GM12878 (cell line): ENCODE measurements at regions not wholly inside any gene's neighbourhood (a gene's known extent, or its start where the extent isn't known, plus 50 kb on each side); places are given as distances from the start of the nearest gene placed in this dataset.

Source experiments
- ATAC-seq: fragments of 200-7000 bp; cut with Tn5 transposase; 3 replicates; pipeline ENCODE4 v1.9.1; 2020; ENCODE audit warnings: mild to moderate bottlenecking, moderate library complexity
- BruUV-seq: library from RNA; stranded (reverse); fragments of 400-500 nt; replicated peaks from 2 replicates; lab custom pipeline; 2021; lab: Mats Ljungman, UMichigan
- CTCF ChIA-PET: fragments of 300-600 bp; sonication (Branson Sonifier 250); formaldehyde crosslinking; extraction: SDS; loops from one replicate; lab custom pipeline; 2021; ENCODE audit warnings: inconsistent platforms; lab: Yijun Ruan, JAX
- POLR2A ChIA-PET: fragments of 350-600 bp; formaldehyde crosslinking; extraction: SDS; loops from one replicate; lab custom pipeline; 2021; ENCODE audit warnings: inconsistent platforms; lab: Charles Lee
- RAD21 ChIA-PET: fragments of 300-600 bp; sonication (Branson Sonifier 250); formaldehyde crosslinking; loops from one replicate; lab custom pipeline; 2023; ENCODE audit warnings: antibody characterized with exemption; ENCODE audit not compliant: unreplicated experiment; lab: Charles Lee
- SMC1A ChIA-PET: fragments of 300-600 bp; sonication (Branson Sonifier 250); formaldehyde crosslinking; loops from one replicate; lab custom pipeline; 2023; ENCODE audit not compliant: unreplicated experiment, uncharacterized antibody; lab: Charles Lee
- DNase-seq: peaks from one replicate; pipeline ENCODE4 v3.0.0-alpha.2; 2011; ENCODE audit warnings: low read depth, low spot score
- FAIRE-seq: peaks from 3 replicates; lab custom pipeline; 2011; peaks lifted over from hg19 to GRCh38; lab: Jason Lieb, UNC
- H2AFZ ChIP-seq: 2 replicates; pipeline ENCODE4 v1.6.0; 2011; ENCODE audit warnings: low read depth, low read length, control low read depth; ENCODE audit not compliant: control insufficient read depth
- H3K27ac ChIP-seq: 2 replicates; pipeline ENCODE4 v1.5.1; 2011; ENCODE audit warnings: control low read depth; ENCODE audit not compliant: control insufficient read depth, insufficient read depth
- H3K27me3 ChIP-seq, 2 experiments: replicated peaks in 1 of 2; 2 replicates each; pipeline versions ENCODE4 v1.6.0 to v1.6.1; 2011; ENCODE audit warnings: low read length in 1 of 2; ENCODE audit not compliant: control insufficient read depth in 2 of 2, insufficient read depth in 2 of 2
- H3K36me3 ChIP-seq, 2 experiments: 2 replicates each; pipeline ENCODE4 v1.5.1; 2011; ENCODE audit warnings: low read length in 1 of 2; ENCODE audit not compliant: control insufficient read depth in 2 of 2, insufficient read depth in 2 of 2
- H3K4me1 ChIP-seq: 2 replicates; pipeline ENCODE4 v1.6.1; 2011; ENCODE audit warnings: mild to moderate bottlenecking, low read length, moderate library complexity, mixed read lengths; ENCODE audit not compliant: control insufficient read depth, insufficient read depth
- H3K4me2 ChIP-seq: 2 replicates; pipeline ENCODE4 v1.6.0; 2011; ENCODE audit warnings: control low read depth; ENCODE audit not compliant: control insufficient read depth, insufficient read depth
- H3K4me3 ChIP-seq: fragments of 200-600 bp; sonication (generic); 2 replicates; pipeline ENCODE4 v1.5.1; 2016
- H3K79me2 ChIP-seq: 2 replicates; pipeline ENCODE4 v1.6.0; 2011; ENCODE audit warnings: low read length; ENCODE audit not compliant: control insufficient read depth, insufficient read depth
- H3K9ac ChIP-seq: 2 replicates; pipeline ENCODE4 v1.8.0; 2011; ENCODE audit warnings: low read length, control low read depth, mixed read lengths; ENCODE audit not compliant: control insufficient read depth, insufficient read depth
- H3K9me3 ChIP-seq: replicated peaks from 3 replicates; pipeline ENCODE4 v1.5.1; 2011; ENCODE audit warnings: mild to moderate bottlenecking, low read length; ENCODE audit not compliant: control insufficient read depth, insufficient read depth
- H4K20me1 ChIP-seq: 2 replicates; pipeline ENCODE4 v1.6.0; 2011; ENCODE audit not compliant: control insufficient read depth, insufficient read depth
- ATF2 ChIP-seq: IDR thresholded peaks from 2 replicates; pipeline ENCODE4 v1.6.1; 2012; ENCODE audit warnings: low read length, inconsistent platforms
- CHD4 ChIP-seq: fragments of 200-600 bp; sonication (generic); IDR thresholded peaks from 2 replicates; pipeline ENCODE4 v1.6.1; 2016; ENCODE audit warnings: mild to moderate bottlenecking
- EZH2 ChIP-seq: IDR thresholded peaks from 2 replicates; pipeline ENCODE4 v1.6.1; 2012; ENCODE audit warnings: low read depth, mild to moderate bottlenecking, control low read depth, inconsistent platforms, low read length, borderline replicate concordance; ENCODE audit not compliant: control insufficient read depth
- FOXM1 ChIP-seq: IDR thresholded peaks from 2 replicates; pipeline ENCODE4 v1.6.1; 2012; ENCODE audit warnings: low read depth, mild to moderate bottlenecking, inconsistent platforms, low read length, moderate library complexity
- IRF4 ChIP-seq: IDR thresholded peaks from 2 replicates; pipeline ENCODE4 v1.6.1; 2011; ENCODE audit warnings: low read depth, low read length
- KDM1A ChIP-seq: fragments of 200-600 bp; sonication (generic); IDR thresholded peaks from 2 replicates; pipeline ENCODE4 v1.6.1; 2016; ENCODE audit warnings: borderline replicate concordance
- MAX ChIP-seq: IDR thresholded peaks from 2 replicates; pipeline ENCODE4 v1.6.1; 2012; ENCODE audit warnings: low read depth, low read length, improper control_type of control experiment
- YBX1 ChIP-seq: fragments of 450-650 bp; IDR thresholded peaks from 2 replicates; pipeline ENCODE4 v1.6.1; 2016; ENCODE audit warnings: antibody characterized with exemption
- ZNF592 ChIP-seq: fragments of 450-650 bp; IDR thresholded peaks from 2 replicates; pipeline ENCODE4 v1.6.1; 2017; ENCODE audit warnings: mild to moderate bottlenecking, moderate library complexity
- ZNF687 ChIP-seq: fragments of 450-650 bp; IDR thresholded peaks from 2 replicates; pipeline ENCODE4 v1.6.1; 2017; ENCODE audit warnings: mild to moderate bottlenecking, moderate library complexity
- WGBS: methylation state at CpG from one replicate; pipeline ENCODE4 v1.1.6; 2016; ENCODE audit warnings: low lambda C conversion rate; ENCODE audit not compliant: insufficient replicate concordance, insufficient coverage; ENCODE audit errors: missing lambda C conversion rate; 5-methylcytosine and 5-hydroxymethylcytosine counted together
- in situ Hi-C: fragments of 300-500 bp; cut with MboI; formaldehyde crosslinking; loops from 9 replicates; pipeline ENCODE4 v1.14.3; 2018; ENCODE audit warnings: mixed read lengths
- intact Hi-C: fragments of 100-400 bp; cut with micrococcal nuclease; formaldehyde crosslinking; loops from one replicate; pipeline ENCODE4 v1.14.2; 2022; ENCODE audit not compliant: unreplicated experiment

GRCh38 chr1:189185097-189185496 lies 1292.6 kb downstream of the BRINP3 start (continued):
- no peak for TF ChIP-seq ZNF592
- TF ChIP-seq, all 136 proteins: peak for 0

- ATAC-seq (no peak), FAIRE-seq (no peak), DNase-seq (no peak)
- Histone ChIP-seq H3K9me3 (no peaks in the 10 kb centered on the region), H3K27me3 (no peaks in the 10 kb centered on the region), H2AFZ (no peak overlapping the region), H3K36me3 (no peaks in the 10 kb centered on the region), H3K79me2 (no peaks in the 10 kb centered on the region), H3K27ac (no peak overlapping the region), H3K4me1 (no peaks in the 10 kb centered on the region), H3K9ac (no peak overlapping the region), H3K4me3 (no peak overlapping the region), H4K20me1 (no peaks in the 10 kb centered on the region), H3K4me2 (no peak overlapping the region)
- ChIA-PET CTCF (no interaction called here), RAD21 (no interaction called here), POLR2A (no interaction called here), SMC1A (no interaction called here)
- no TSS peak for BruUV-seq
- TF ChIP-seq KDM1A (no peak), FOXM1 (no peak), EZH2 (no peak), CHD4 (no peak), ZNF687 (no peak), ATF2 (no peak), IRF4 (no peak), MAX (no peak), YBX1 (no peak)
- in situ Hi-C loops: no loop called here
- WGBS: 0% methylated on average over 2 of the region's 2 CpGs
- intact Hi-C loops: no loop called here
Measured at GRCh38 chr1:189192741-189193520, 1284.7 kb downstream of the BRINP3 start.
